ENCODE measurements at regions not wholly inside any gene's neighbourhood (a gene's known extent, or its start where the extent isn't known, plus 50 kb on each side); places are given as distances from the start of the nearest gene placed in this dataset.

DNA sequence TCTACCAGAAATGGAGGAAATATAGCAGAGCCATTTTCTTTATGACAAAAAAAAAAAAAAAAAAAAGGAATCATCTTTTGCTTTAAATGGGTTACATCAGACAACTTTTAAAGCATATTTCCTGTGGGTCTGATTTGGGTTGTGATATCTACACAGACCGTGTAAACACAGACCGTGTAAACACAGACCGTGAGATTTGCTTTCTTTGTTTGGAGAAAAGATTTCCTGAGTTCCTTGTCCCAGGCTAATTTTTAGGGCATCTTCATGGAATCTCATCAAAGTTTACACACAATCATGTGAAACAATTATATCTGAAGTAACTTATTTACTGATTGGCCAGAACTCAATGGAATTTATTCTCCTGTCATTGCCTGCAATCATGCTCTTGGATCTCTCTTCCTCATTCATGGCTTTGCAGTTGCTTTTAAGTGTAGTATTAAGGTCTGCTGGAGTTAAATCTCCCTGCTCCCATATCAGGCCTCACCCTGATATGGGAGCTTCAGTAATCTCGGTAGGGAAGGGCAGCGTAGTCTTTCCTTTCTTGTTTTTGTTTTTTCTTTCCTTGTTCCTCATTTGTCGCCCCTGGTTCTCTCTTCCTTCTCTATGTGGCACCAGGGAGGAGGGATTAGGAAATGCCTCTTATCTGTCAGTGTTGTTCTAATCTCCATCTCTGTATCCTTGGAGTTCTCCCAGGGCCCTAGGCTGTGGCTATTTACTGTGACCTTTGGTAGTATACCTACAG lies 248.6 kb upstream of the JADE1 start:
- Mint-ChIP-seq H3K4me1 (ENCODE audit: low read depth) (peaks cover 52% of the 10 kb centered on the region), H3K36me3 (ENCODE audit: low read depth) (no peaks in the 10 kb centered on the region), H3K27ac (peak overlapping the region; percentile 8; the same call in 1 of the 2 replicates), H3K9me3 (no peaks in the 10 kb centered on the region), H3K27me3 (ENCODE audit: insufficient read depth) (no peaks in the 10 kb centered on the region; the same call in 1 of the 2 replicates), H3K4me3 (no peak overlapping the region)
- TF ChIP-seq, protein P1, sequence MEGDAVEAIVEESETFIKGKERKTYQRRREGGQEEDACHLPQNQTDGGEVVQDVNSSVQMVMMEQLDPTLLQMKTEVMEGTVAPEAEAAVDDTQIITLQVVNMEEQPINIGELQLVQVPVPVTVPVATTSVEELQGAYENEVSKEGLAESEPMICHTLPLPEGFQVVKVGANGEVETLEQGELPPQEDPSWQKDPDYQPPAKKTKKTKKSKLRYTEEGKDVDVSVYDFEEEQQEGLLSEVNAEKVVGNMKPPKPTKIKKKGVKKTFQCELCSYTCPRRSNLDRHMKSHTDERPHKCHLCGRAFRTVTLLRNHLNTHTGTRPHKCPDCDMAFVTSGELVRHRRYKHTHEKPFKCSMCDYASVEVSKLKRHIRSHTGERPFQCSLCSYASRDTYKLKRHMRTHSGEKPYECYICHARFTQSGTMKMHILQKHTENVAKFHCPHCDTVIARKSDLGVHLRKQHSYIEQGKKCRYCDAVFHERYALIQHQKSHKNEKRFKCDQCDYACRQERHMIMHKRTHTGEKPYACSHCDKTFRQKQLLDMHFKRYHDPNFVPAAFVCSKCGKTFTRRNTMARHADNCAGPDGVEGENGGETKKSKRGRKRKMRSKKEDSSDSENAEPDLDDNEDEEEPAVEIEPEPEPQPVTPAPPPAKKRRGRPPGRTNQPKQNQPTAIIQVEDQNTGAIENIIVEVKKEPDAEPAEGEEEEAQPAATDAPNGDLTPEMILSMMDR (IDR thresholded peaks at IDR 0.05) = no peak
- no peak for DNase-seq

DNA sequence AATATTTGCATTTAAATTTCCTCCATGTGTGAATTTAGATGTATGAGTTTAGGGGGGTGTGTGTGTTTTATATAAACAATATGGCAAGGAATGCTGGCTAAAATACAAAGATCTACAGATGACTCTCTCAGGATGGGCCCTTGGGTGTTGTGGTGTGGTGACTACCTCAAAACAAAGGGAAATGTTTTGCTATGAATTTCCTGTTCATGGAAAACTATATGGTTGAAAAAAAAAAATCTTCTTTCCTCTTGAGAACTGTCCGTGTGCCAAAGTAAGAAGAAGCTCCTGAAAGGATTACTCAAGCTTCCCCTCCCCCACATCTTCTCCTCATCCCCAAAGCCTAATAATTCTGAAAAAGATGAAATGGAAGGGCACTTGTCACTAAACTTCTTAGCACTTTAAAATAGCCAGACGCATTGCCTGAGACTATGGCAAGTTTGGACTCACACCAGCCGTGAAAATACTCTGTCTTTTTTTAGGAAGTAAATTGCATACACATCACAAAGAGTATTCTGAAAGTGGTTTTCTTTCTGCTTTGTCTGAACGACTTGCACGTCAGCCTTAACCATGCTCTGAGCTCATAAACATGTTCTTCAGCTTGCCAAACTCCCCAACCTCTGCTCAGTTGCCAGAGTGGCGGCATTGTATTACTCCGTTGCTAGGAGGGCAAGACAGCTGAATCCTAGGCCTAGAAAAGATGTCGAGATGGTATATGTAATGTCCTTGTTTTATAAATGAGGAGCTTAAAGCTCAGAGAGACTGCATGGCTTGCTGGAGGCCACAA lies 250.4 kb upstream of the JADE1 start:
- peaks cover 49% of the 10 kb centered on the region for H3K4me1 Mint-ChIP-seq (ENCODE audit: low read depth)
- no peaks in the 10 kb centered on the region; the same call in 1 of the 2 replicates for H3K27me3 Mint-ChIP-seq (ENCODE audit: insufficient read depth)
- TF ChIP-seq, protein P1 (IDR thresholded peaks at IDR 0.05) = no peak
- DNase-seq = peak; percentile 26
- no peak overlapping the region for H3K4me3 Mint-ChIP-seq
- no peaks in the 10 kb centered on the region for H3K36me3 Mint-ChIP-seq (ENCODE audit: low read depth)
- no peaks in the 10 kb centered on the region for H3K9me3 Mint-ChIP-seq
- H3K27ac Mint-ChIP-seq = peak overlapping the region; percentile 43

DNA sequence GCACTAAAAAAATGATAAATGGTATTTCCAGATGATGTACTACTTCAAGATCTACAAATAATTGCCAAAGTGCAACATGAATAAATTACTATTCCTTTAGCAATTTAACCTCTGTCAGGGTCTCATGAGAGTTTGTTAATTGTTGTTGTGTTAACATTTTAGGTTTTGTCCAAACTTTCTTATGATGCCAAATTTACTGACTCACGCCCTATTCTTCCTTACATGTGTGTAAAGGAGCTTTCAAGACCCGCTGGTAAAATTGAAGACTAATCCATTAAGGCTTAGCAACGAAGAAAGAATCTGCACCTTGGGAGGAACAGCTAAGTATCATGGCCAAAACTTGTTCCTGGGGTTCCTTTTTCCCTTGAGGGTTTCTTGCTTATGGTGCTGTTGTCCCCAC lies 252.7 kb upstream of the JADE1 start:
- no peak overlapping the region for H3K27ac Mint-ChIP-seq
- no peaks in the 10 kb centered on the region for H3K36me3 Mint-ChIP-seq (ENCODE audit: low read depth)
- TF ChIP-seq, protein P1 (IDR thresholded peaks at IDR 0.05) = no peak
- DNase-seq = no peak
- no peak overlapping the region for H3K4me3 Mint-ChIP-seq
- H3K9me3 Mint-ChIP-seq = no peaks in the 10 kb centered on the region
- H3K27me3 Mint-ChIP-seq (ENCODE audit: insufficient read depth) = peaks cover 2% of the 10 kb centered on the region; the same call in 1 of the 2 replicates
- peaks cover 67% of the 10 kb centered on the region for H3K4me1 Mint-ChIP-seq (ENCODE audit: low read depth)

DNA sequence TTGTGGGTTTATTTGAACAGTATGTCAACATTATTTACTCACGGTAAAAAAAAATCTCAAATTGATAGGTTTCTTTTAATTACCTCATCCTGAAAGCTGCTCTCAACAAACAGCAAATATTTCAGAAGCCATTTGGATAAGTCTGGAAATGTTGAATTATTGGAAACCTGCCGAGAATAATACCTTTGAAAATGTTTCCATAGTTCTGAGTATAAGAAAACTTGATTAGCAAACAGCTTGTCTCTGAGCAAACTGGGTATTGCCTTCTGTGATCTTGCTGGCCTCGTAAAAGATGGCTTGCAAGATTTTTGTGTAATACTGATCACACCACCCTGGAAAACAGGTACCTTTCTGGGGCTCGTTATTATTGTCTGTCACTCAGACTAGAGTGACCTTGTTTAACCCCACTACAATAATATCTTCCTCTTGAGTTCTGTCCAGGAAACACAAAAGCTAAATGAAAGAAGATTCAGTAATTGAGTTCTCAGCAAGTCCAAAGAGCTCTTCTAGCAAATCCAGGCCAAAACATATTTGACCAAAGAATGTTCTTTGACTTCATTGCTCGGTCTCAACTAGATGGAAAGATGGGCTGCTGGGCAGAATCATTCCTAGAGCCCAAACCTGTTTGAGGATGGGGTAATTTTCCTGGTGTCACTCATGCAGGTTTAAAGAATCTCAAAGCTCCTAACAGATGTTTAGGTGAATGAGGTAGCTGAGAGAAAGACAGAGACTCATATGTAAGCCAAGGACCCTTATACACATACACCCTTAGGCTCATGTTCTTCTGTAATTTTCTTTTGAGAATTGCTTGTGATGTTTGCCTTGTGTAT lies 255.6 kb upstream of the JADE1 start:
- Mint-ChIP-seq H3K4me3 (peak overlapping the region; percentile 96), H3K4me1 (ENCODE audit: low read depth) (peaks cover 48% of the 10 kb centered on the region), H3K27ac (peak overlapping the region; percentile 97), H3K9me3 (no peaks in the 10 kb centered on the region), H3K27me3 (ENCODE audit: insufficient read depth) (peaks cover 2% of the 10 kb centered on the region; the same call in 1 of the 2 replicates), H3K36me3 (ENCODE audit: low read depth) (peaks cover 4% of the 10 kb centered on the region; the same call in 1 of the 2 replicates)
- no peak for DNase-seq
- TF ChIP-seq, protein P1 (IDR thresholded peaks at IDR 0.05) = no peak

DNA sequence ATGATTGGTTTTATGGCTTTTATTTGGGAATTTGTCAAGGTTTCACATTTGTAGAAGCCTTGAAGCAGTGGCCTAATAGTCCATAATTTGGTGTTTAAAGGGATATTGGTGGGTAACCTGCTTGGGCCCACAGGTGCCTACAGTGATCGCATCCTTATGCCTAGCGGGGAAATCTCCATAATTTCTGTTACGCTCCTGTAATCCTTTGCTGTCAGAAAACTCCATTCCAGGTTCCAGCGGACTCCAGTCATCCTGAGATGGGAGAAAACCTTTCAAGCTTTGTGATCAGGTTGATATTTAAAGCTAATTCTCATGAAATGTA lies 257.0 kb upstream of the JADE1 start:
- H3K4me3 Mint-ChIP-seq = peak overlapping the region; percentile 96
- TF ChIP-seq, protein P1 (IDR thresholded peaks at IDR 0.05) = no peak
- peak overlapping the region; percentile 97 for H3K27ac Mint-ChIP-seq
- DNase-seq = no peak
- peaks cover 41% of the 10 kb centered on the region for H3K4me1 Mint-ChIP-seq (ENCODE audit: low read depth)
- no peaks in the 10 kb centered on the region for H3K9me3 Mint-ChIP-seq
- H3K36me3 Mint-ChIP-seq (ENCODE audit: low read depth) = peaks cover 4% of the 10 kb centered on the region; the same call in 1 of the 2 replicates
- H3K27me3 Mint-ChIP-seq (ENCODE audit: insufficient read depth) = peaks cover 2% of the 10 kb centered on the region; the same call in 1 of the 2 replicates

All from HFFc6 (cell line).